Gastroesophageal sphincter (tissue), 4 donors: ENCODE measurements at regions not wholly inside any gene's neighbourhood (a gene's known extent, or its start where the extent isn't known, plus 50 kb on each side); places are given as distances from the start of the nearest gene placed in this dataset.

ENCODE experiments used
- ATAC-seq: fragments of 150-250 bp; one replicate; pipeline ENCODE4 v1.9.1; 2016; ENCODE audit warnings: mild to moderate bottlenecking, moderate library complexity
- H3K27ac ChIP-seq, 4 donors: fragments of 200-600 bp; sonication (generic) in 3 of 4; 1 replicate in 3 of 4; 2 replicates in 1 of 4; pipeline ENCODE4 v1.5.1; 2016 to 2019
- H3K27me3 ChIP-seq: fragments of 200-600 bp; sonication (generic); one replicate; pipeline ENCODE4 v1.5.1; 2019
- H3K36me3 ChIP-seq, 2 donors: fragments of 200-600 bp; sonication (generic); one replicate each; pipeline ENCODE4 v1.5.1; 2019; ENCODE audit warnings: control low read depth in 1 of 2
- H3K4me1 ChIP-seq, 3 donors: fragments of 200-600 bp; sonication (generic); 1 replicate in 2 of 3; 2 replicates in 1 of 3; pipeline ENCODE4 v1.5.1; 2016 to 2019; ENCODE audit warnings: control low read depth in 2 of 3
- H3K4me3 ChIP-seq, 2 donors: fragments of 200-600 bp; sonication (generic); one replicate each; pipeline ENCODE4 v1.5.1; 2019; ENCODE audit warnings: mild to moderate bottlenecking in 1 of 2, moderate library complexity in 1 of 2
- H3K9me3 ChIP-seq, 3 donors: fragments of 200-600 bp; sonication (generic); one replicate each; pipeline ENCODE4 v1.5.1; 2017 to 2019; ENCODE audit warnings: control low read depth in 2 of 3
- EP300 ChIP-seq: sonication (generic); formaldehyde crosslinking; IDR thresholded peaks from one replicate; pipeline ENCODE4 v1.6.1; 2017; ENCODE audit warnings: antibody characterized with exemption, mild to moderate bottlenecking
- POLR2A ChIP-seq, 2 donors: fragments of 450-650 bp; IDR thresholded peaks; one replicate each; pipeline ENCODE4 v1.6.1; 2017; ENCODE audit warnings: antibody characterized with exemption in 2 of 2, mild to moderate bottlenecking in 2 of 2, moderate library complexity in 1 of 2
- POLR2AphosphoS5 ChIP-seq: sonication (generic); formaldehyde crosslinking; IDR thresholded peaks from one replicate; pipeline ENCODE4 v1.6.1; 2017; ENCODE audit warnings: antibody characterized with exemption
- WGBS, 2 donors: methylation state at CpG; one replicate each; pipeline ENCODE4 v1.1.5; 2018; ENCODE audit warnings: low coverage in 1 of 2; 5-methylcytosine and 5-hydroxymethylcytosine counted together
- TF ChIP-seq, protein P1 (sequence below), 4 experiments: fragments of 200-600 bp in 2 of 4; fragments of 450-650 bp in 2 of 4; sonication (generic) in 1 of 4; IDR thresholded peaks; one replicate each; pipeline ENCODE4 v1.5.1; 2017 to 2019; ENCODE audit warnings: antibody characterized with exemption in 4 of 4, mild to moderate bottlenecking in 2 of 4, moderate library complexity in 2 of 4

- no peaks in the 10 kb centered on the region for H3K27me3 ChIP-seq
- H3K4me1 ChIP-seq = peaks cover 3 to 61% (median 40%) of the 10 kb centered on the region in 3 donors
- no peak overlapping the region for H3K4me3 ChIP-seq
- WGBS, 2 donors = 80 to 94% methylated on average over 1 to 2 of the region's 3 CpGs
- no peaks in the 10 kb centered on the region for H3K9me3 ChIP-seq
- no peaks in the 10 kb centered on the region for H3K36me3 ChIP-seq
- peak overlapping the region; percentile 29 to 88 (median 78) for H3K27ac ChIP-seq
- ATAC-seq = no peak
- TF ChIP-seq POLR2AphosphoS5 = peak; percentile 32
- TF ChIP-seq, protein P1, sequence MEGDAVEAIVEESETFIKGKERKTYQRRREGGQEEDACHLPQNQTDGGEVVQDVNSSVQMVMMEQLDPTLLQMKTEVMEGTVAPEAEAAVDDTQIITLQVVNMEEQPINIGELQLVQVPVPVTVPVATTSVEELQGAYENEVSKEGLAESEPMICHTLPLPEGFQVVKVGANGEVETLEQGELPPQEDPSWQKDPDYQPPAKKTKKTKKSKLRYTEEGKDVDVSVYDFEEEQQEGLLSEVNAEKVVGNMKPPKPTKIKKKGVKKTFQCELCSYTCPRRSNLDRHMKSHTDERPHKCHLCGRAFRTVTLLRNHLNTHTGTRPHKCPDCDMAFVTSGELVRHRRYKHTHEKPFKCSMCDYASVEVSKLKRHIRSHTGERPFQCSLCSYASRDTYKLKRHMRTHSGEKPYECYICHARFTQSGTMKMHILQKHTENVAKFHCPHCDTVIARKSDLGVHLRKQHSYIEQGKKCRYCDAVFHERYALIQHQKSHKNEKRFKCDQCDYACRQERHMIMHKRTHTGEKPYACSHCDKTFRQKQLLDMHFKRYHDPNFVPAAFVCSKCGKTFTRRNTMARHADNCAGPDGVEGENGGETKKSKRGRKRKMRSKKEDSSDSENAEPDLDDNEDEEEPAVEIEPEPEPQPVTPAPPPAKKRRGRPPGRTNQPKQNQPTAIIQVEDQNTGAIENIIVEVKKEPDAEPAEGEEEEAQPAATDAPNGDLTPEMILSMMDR (IDR thresholded peaks at IDR 0.05) = no peak
- no peak for TF ChIP-seq EP300
Measured at GRCh38 chr2:43075811-43076585, 150.4 kb downstream of the ZFP36L2 start.

DNA sequence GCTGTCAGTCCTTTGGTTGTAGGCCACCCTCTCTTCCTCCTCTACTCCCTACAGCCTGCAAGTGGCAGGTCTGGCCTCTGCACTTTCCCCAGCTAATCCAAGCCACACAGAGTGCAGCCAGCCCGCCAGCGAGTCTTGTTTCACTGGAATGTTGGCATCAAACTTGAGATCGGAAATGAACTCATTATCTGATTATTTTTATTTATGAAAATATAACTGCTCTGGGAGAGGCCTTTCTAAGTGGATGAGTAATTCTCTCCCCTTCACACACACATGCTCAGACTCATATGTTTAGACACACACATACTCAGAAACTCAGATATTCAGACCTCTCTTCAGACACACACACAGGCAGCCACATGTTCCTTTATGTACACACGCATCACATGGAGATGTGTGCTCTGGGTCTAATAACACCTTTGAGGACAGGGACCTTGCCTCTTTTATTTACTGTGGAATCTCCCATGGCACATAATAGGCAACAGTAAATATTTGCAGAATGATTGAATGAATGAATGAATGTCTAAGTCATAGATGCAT is 151.3 kb downstream of the ZFP36L2 start:
- 0 to 11% methylated on average over 4 of the region's 4 CpGs for WGBS, 2 donors

GRCh38 chr2:43074592-43075053 is 151.8 kb downstream of the ZFP36L2 start:
- peak overlapping the region; percentile 15 to 90 (median 78) for H3K27ac ChIP-seq
- H3K4me1 ChIP-seq = peaks cover 3 to 71% (median 45%) of the 10 kb centered on the region in 3 donors
- no peaks in the 10 kb centered on the region for H3K9me3 ChIP-seq
- no peak for ATAC-seq
- no peak for TF ChIP-seq EP300
- TF ChIP-seq, protein P1 (IDR thresholded peaks at IDR 0.05) = no peak
- TF ChIP-seq POLR2AphosphoS5 = no peak
- TF ChIP-seq POLR2A (IDR thresholded peaks at IDR 0.05) = no peak
- H3K4me3 ChIP-seq = no peak overlapping the region
- H3K36me3 ChIP-seq = no peaks in the 10 kb centered on the region
- WGBS, 2 donors = 42% methylated on average over 1 of the region's 2 CpGs; no CpG with 5 or more reads in 1 of the 2 donors
- H3K27me3 ChIP-seq = no peaks in the 10 kb centered on the region

More for the DNA sequence above, 151.3 kb downstream of the ZFP36L2 start:
- peak; percentile 90 for TF ChIP-seq POLR2AphosphoS5
- TF ChIP-seq, protein P1 (IDR thresholded peaks at IDR 0.05) = peak in 3 of 4 experiments; percentile 23 to 46 (median 36)
- no peak for TF ChIP-seq EP300
- no peak for TF ChIP-seq POLR2A (IDR thresholded peaks at IDR 0.05)
- Histone ChIP-seq H3K9me3 (no peaks in the 10 kb centered on the region), H3K27ac (peak overlapping the region; percentile 29 to 90 (median 78)), H3K27me3 (no peaks in the 10 kb centered on the region), H3K36me3 (no peaks in the 10 kb centered on the region), H3K4me3 (no peak overlapping the region), H3K4me1 (peaks cover 3 to 66% (median 41%) of the 10 kb centered on the region in 3 donors)
- peak; percentile 85 for ATAC-seq

DNA sequence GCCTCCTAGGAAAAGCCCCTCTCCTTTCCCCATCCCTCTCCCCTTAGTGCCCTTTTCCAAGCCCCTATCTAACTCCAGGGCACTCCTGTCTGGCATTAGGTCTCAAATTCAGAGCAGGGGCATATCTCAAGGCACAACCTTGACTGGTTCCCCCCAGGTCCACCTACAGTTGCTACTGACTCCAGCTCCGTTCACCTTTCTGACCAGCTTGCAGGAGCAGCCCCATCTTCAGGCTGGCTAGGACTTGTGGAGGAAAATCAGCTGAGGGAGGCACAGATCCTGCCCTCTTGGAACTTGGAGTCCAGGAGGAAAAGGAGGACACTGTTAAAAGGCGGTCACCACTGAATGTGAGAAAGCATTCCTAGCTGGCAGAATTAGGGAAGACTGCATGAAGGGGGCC is 152.4 kb downstream of the ZFP36L2 start:
- peak overlapping the region; percentile 15 to 90 (median 78) for H3K27ac ChIP-seq
- H3K36me3 ChIP-seq = no peaks in the 10 kb centered on the region
- no peaks in the 10 kb centered on the region for H3K27me3 ChIP-seq
- ATAC-seq = no peak
- H3K4me3 ChIP-seq = no peak overlapping the region
- H3K9me3 ChIP-seq = no peaks in the 10 kb centered on the region
- peaks cover 3 to 75% (median 45%) of the 10 kb centered on the region in 3 donors for H3K4me1 ChIP-seq
- WGBS, 2 donors = 100% methylated on average over 1 of the region's 2 CpGs
- TF ChIP-seq POLR2AphosphoS5 (no peak), EP300 (no peak), POLR2A (IDR thresholded peaks at IDR 0.05) (no peak)
- TF ChIP-seq, protein P1 (IDR thresholded peaks at IDR 0.05) = no peak
